GM23248 (cell line): ENCODE measurements at regions not wholly inside any gene's neighbourhood (a gene's known extent, or its start where the extent isn't known, plus 50 kb on each side); places are given as distances from the start of the nearest gene placed in this dataset.

Experiments used
- EZH2 ChIP-seq: fragments of 200-600 bp; sonication (generic); IDR thresholded peaks from 2 replicates; pipeline ENCODE4 v1.6.1; 2018; ENCODE audit warnings: antibody characterized with exemption, mild to moderate bottlenecking; ENCODE audit not compliant: insufficient read depth, poor library complexity, severe bottlenecking
- EZH2phosphoT487 ChIP-seq: fragments of 200-600 bp; sonication (generic); IDR thresholded peaks from 2 replicates; pipeline ENCODE4 v1.6.1; 2018; ENCODE audit warnings: antibody characterized with exemption, moderate library complexity, mild to moderate bottlenecking, low read depth; ENCODE audit not compliant: insufficient read depth

GRCh38 chr1:30187413-30188023 is 535.9 kb downstream of the MATN1 start:
- TF ChIP-seq EZH2 (no peak), EZH2phosphoT487 (no peak)
